Left lung (tissue), 4 donors: ENCODE measurements at regions not wholly inside any gene's neighbourhood (a gene's known extent, or its start where the extent isn't known, plus 50 kb on each side); places are given as distances from the start of the nearest gene placed in this dataset.
"Not testable (repeated sequence)": the region's sequence is repeated elsewhere in the genome, so short reads cannot be mapped to it uniquely, and the experiment has no call there.

Experiments
- ATAC-seq: fragments of 200-7000 bp; cut with Tn5 transposase; one replicate; pipeline ENCODE4 v1.9.1; 2020; ENCODE audit warnings: moderate library complexity
- DNase-seq, 4 donors: peaks; one replicate each; pipeline ENCODE4 v3.0.0-alpha.2; 2013 to 2020
- H3K27ac ChIP-seq, 2 donors: fragments of 200-600 bp; sonication (generic) in 1 of 2; one replicate each; pipeline versions ENCODE4 v1.5.0 to v1.8.0; 2020 to 2021
- H3K27me3 ChIP-seq, 2 donors: fragments of 200-600 bp; sonication (generic) in 1 of 2; one replicate each; pipeline versions ENCODE4 v1.5.0 to v1.8.0; 2020 to 2021
- H3K36me3 ChIP-seq, 2 donors: fragments of 200-600 bp; sonication (generic) in 1 of 2; one replicate each; pipeline versions ENCODE4 v1.5.0 to v1.8.0; 2020 to 2021
- H3K4me1 ChIP-seq, 2 donors: fragments of 200-600 bp; one replicate each; pipeline ENCODE4 v1.8.0; 2021
- H3K4me3 ChIP-seq, 2 donors: fragments of 200-600 bp; sonication (generic) in 1 of 2; one replicate each; pipeline versions ENCODE4 v1.5.0 to v1.8.0; 2020 to 2021; ENCODE audit warnings: mild to moderate bottlenecking in 1 of 2
- H3K9me3 ChIP-seq, 2 donors: fragments of 200-600 bp; sonication (generic) in 1 of 2; one replicate each; pipeline versions ENCODE4 v1.5.0 to v1.8.0; 2020 to 2021
- intact Hi-C, 2 donors: fragments of 100-400 bp; cut with DNase I; formaldehyde crosslinking; loops; one replicate each; pipeline versions ENCODE4 v1.11.2 to v1.14.2; 2022
- TF ChIP-seq, protein P1 (sequence below), 2 donors: fragments of 200-600 bp; sonication (generic) in 1 of 2; IDR thresholded peaks; one replicate each; pipeline versions ENCODE4 v1.5.0 to v1.8.0; 2021; ENCODE audit warnings: antibody characterized with exemption in 2 of 2
- donor health status: DM: no; HTN: yes; CAD: no.
- donor health status: DM: no; HTN: no; CAD: no.

DNA sequence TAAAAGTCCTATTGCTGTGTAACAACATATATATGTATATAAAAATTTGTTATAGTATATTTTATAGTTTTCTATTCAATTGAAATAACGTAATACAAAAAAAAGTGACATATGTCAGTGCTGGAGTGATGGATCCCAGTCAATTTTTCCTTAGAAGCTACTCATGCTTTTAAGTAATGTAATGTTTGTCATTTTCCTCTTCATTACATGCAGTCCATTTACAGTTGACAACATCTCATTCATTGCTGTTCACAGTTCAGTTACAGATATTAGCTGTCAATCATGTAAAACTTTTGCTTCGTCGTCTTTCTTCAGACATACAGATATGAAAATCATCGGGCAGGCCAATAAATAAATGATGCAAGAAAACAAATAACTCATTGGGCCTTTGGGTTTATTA, 525.1 kb upstream of the PRR20A start:
- intact Hi-C loops: no loop called here
- DNase-seq (no peak), ATAC-seq (no peak)
- H3K9me3 ChIP-seq: peaks cover 0 to 19% of the 10 kb centered on the region in 2 donors
- no peaks in the 10 kb centered on the region for H3K27me3 ChIP-seq
- H3K4me1 ChIP-seq: no peaks in the 10 kb centered on the region
- H3K36me3 ChIP-seq: no peaks in the 10 kb centered on the region
- H3K4me3 ChIP-seq: no peak overlapping the region
- H3K27ac ChIP-seq: no peak overlapping the region
- TF ChIP-seq, protein P1, sequence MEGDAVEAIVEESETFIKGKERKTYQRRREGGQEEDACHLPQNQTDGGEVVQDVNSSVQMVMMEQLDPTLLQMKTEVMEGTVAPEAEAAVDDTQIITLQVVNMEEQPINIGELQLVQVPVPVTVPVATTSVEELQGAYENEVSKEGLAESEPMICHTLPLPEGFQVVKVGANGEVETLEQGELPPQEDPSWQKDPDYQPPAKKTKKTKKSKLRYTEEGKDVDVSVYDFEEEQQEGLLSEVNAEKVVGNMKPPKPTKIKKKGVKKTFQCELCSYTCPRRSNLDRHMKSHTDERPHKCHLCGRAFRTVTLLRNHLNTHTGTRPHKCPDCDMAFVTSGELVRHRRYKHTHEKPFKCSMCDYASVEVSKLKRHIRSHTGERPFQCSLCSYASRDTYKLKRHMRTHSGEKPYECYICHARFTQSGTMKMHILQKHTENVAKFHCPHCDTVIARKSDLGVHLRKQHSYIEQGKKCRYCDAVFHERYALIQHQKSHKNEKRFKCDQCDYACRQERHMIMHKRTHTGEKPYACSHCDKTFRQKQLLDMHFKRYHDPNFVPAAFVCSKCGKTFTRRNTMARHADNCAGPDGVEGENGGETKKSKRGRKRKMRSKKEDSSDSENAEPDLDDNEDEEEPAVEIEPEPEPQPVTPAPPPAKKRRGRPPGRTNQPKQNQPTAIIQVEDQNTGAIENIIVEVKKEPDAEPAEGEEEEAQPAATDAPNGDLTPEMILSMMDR (IDR thresholded peaks at IDR 0.05): no peak

DNA sequence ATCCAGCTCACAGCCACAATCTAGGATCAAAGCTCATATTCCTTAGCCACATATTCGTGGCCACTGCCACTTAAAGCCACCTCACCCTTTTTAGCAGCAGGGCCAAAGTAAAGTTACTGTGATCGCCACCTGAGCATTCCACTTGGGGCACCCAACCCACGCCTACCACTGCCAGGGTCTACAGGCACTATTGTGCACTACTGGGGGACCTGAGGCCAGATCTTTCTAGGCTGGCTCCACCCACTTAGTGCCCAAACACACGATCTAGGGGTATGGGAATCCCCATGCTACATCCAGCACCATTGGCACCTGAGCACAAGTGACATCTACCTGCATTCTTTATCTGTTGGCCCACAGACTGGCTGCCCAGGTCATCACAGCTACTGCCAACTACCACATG, 517.9 kb upstream of the PRR20A start:
- H3K27me3 ChIP-seq: no peaks in the 10 kb centered on the region
- TF ChIP-seq, protein P1 (IDR thresholded peaks at IDR 0.05): no peak
- no peak for ATAC-seq
- no peak overlapping the region for H3K27ac ChIP-seq
- intact Hi-C loops: no loop called here
- no peak overlapping the region for H3K4me3 ChIP-seq
- H3K36me3 ChIP-seq: no peaks in the 10 kb centered on the region
- no peaks in the 10 kb centered on the region for H3K4me1 ChIP-seq
- DNase-seq: no peak
- H3K9me3 ChIP-seq: peaks cover 6 to 28% of the 10 kb centered on the region in 2 donors

DNA sequence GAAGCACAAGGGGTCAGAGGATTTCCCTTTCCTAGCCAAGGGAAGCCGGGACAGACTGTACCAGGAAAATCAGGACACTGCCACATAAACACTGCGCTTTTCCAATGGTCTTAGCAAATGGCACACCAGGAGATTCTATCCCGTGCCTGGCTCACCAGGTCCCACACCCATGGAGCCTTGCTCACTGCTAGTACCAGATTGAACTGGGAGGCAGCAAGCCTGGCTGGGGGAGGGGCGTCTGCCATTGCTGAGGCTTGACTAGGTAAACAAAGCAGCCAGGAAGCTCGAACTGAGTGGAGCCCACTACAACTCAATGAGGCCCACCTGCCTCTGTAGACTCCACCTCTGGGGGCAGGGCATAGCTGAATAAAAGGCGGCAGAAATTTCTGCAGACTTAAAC, 511.8 kb upstream of the PRR20A start:
- intact Hi-C loops, H3K36me3 ChIP-seq, H3K27me3 ChIP-seq, H3K4me3 ChIP-seq, ATAC-seq, H3K27ac ChIP-seq, H3K4me1 ChIP-seq: not testable (repeated sequence)
- H3K9me3 ChIP-seq: peaks cover under 1 to 42% of the 10 kb centered on the region in 2 donors
- peak in 1 of 4 donors; percentile 28 for DNase-seq

DNA sequence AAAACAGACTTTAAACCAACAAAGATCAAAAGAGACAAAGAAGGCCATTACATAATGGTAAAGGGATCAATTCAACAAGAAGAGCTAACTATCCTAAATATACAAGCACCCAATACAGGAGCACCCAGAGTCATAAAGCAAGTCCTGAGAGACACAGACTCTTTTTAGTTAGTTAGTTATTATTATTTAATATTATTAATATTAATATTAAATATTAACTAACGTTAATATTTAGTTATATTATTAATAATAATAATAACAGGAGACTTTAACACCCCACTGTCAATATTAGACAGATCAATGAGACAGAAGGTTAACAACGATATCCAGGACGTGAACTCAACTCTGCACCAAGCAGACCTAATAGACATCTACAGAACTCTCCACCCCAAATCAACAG, 509.7 kb upstream of the PRR20A start:
- DNase-seq, H3K4me3 ChIP-seq, H3K27ac ChIP-seq, H3K27me3 ChIP-seq, H3K4me1 ChIP-seq, H3K36me3 ChIP-seq, ATAC-seq, intact Hi-C loops: not testable (repeated sequence)
- peaks cover 0 to 38% of the 10 kb centered on the region in 2 donors for H3K9me3 ChIP-seq

DNA sequence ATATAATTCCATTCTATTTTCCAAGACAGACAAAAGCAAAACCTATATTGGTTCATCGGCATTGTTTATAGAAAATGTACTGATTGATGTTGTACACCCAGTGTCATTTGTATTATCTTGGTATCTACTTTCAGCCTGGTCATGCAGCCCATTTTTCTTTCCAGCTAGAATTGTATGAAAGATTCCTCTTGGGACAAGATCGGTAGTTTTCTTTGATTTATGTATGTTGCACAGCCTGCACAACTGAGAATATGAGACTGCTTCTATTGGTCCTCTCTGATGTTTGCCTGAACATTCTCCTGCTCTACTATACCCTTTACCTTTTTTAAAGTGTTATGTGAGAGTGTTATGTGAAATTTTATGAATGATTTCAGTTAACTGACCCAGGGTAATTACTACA, 487.7 kb upstream of the PRR20A start:
- Histone ChIP-seq H3K4me1 (no peaks in the 10 kb centered on the region), H3K36me3 (no peaks in the 10 kb centered on the region), H3K27ac (no peak overlapping the region), H3K9me3 (peaks cover 0 to 3% of the 10 kb centered on the region in 2 donors), H3K4me3 (no peak overlapping the region), H3K27me3 (no peaks in the 10 kb centered on the region)
- no peak for ATAC-seq
- TF ChIP-seq, protein P1 (IDR thresholded peaks at IDR 0.05): no peak
- intact Hi-C loops: no loop called here
- no peak for DNase-seq

DNA sequence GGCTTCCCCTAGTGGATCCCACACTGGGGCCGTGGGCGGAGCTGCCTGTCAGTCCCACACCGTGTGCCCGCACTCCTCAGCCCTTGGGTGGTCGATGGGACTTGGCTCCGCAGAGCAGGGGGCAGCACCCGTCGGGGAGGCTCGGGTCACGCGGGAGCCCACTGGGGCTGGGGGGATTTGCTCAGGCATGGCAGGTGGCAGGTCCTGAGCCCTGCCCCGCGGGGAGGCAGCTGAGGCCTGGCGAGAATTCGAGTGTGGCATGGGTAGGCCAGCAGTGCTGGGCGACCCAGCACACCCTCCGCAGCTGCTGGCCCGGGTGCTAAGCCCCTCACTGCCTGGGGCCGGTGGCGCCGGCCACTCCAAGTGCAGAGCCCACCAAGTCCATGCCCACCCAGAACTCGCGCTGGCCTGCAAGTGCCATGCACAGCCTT, 481.7 kb upstream of the PRR20A start:
- Histone ChIP-seq H3K4me1 (no peaks in the 10 kb centered on the region), H3K27ac (no peak overlapping the region), H3K36me3 (no peaks in the 10 kb centered on the region), H3K27me3 (no peaks in the 10 kb centered on the region), H3K4me3 (no peak overlapping the region), H3K9me3 (peaks cover 0 to 33% of the 10 kb centered on the region in 2 donors)
- intact Hi-C loops: no loop called here
- ATAC-seq (no peak), DNase-seq (peak in 1 of 4 donors; percentile 59)
- TF ChIP-seq, protein P1 (IDR thresholded peaks at IDR 0.05): no peak
